HG02571 (cell line): ENCODE measurements at regions not wholly inside any gene's neighbourhood (a gene's known extent, or its start where the extent isn't known, plus 50 kb on each side); places are given as distances from the start of the nearest gene placed in this dataset.

Source experiments
- ATAC-seq: cut with Tn5 transposase; IDR thresholded peaks from one replicate; pipeline ENCODE4 v1.9.1; 2021; ENCODE audit warnings: mild to moderate bottlenecking, moderate library complexity; ENCODE audit not compliant: unreplicated experiment

- no peak for ATAC-seq
These were observed 1451.9 kb upstream of the AGA start for GRCh38 chr4:178894126-178894525.

- no peak for ATAC-seq
These were observed 1456.8 kb upstream of the AGA start for GRCh38 chr4:178899084-178899483.

GRCh38 chr4:178917756-178918155, 1475.5 kb upstream of the AGA start:
- no peak for ATAC-seq

GRCh38 chr4:178937130-178937529, 1494.9 kb upstream of the AGA start:
- no peak for ATAC-seq

- ATAC-seq = no peak
These were observed 1499.7 kb upstream of the AGA start for GRCh38 chr4:178941975-178942374.

- no peak for ATAC-seq
These were observed 1511.3 kb upstream of the AGA start for GRCh38 chr4:178953447-178954120.

GRCh38 chr4:178955614-178956013, 1513.4 kb upstream of the AGA start:
- ATAC-seq = no peak

- no peak for ATAC-seq
These were observed 1516.6 kb upstream of the AGA start for GRCh38 chr4:178958725-178959440.

- no peak for ATAC-seq
These were observed 1521.3 kb upstream of the AGA start for GRCh38 chr4:178963446-178964045.

GRCh38 chr4:178966644-178967043, 1524.4 kb upstream of the AGA start:
- no peak for ATAC-seq

GRCh38 chr4:178970433-178971140, 1528.3 kb upstream of the AGA start:
- ATAC-seq = no peak

- no peak for ATAC-seq
These were observed 1534.6 kb upstream of the AGA start for GRCh38 chr4:178976861-178977260.

GRCh38 chr4:178993306-178993705, 1551.1 kb upstream of the AGA start:
- no peak for ATAC-seq

GRCh38 chr4:179001918-179002317, 1559.7 kb upstream of the AGA start:
- no peak for ATAC-seq

- no peak for ATAC-seq
These were observed 1565.5 kb upstream of the AGA start for GRCh38 chr4:179007755-179008154.

- ATAC-seq = no peak
These were observed 1575.3 kb upstream of the AGA start for GRCh38 chr4:179017581-179017980.

- no peak for ATAC-seq
These were observed 1585.3 kb upstream of the AGA start for GRCh38 chr4:179027569-179027968.

GRCh38 chr4:179028321-179028720, 1586.1 kb upstream of the AGA start:
- ATAC-seq = no peak

GRCh38 chr4:179029683-179030082, 1587.4 kb upstream of the AGA start:
- no peak for ATAC-seq

- no peak for ATAC-seq
These were observed 1598.0 kb upstream of the AGA start for GRCh38 chr4:179040259-179040658.

GRCh38 chr4:179048839-179049453, 1606.7 kb upstream of the AGA start:
- no peak for ATAC-seq
